ENCODE measurements at regions not wholly inside any gene's neighbourhood (a gene's known extent, or its start where the extent isn't known, plus 50 kb on each side); places are given as distances from the start of the nearest gene placed in this dataset.
"Not testable (repeated sequence)": the region's sequence is repeated elsewhere in the genome, so short reads cannot be mapped to it uniquely, and the experiment has no call there.

DNA sequence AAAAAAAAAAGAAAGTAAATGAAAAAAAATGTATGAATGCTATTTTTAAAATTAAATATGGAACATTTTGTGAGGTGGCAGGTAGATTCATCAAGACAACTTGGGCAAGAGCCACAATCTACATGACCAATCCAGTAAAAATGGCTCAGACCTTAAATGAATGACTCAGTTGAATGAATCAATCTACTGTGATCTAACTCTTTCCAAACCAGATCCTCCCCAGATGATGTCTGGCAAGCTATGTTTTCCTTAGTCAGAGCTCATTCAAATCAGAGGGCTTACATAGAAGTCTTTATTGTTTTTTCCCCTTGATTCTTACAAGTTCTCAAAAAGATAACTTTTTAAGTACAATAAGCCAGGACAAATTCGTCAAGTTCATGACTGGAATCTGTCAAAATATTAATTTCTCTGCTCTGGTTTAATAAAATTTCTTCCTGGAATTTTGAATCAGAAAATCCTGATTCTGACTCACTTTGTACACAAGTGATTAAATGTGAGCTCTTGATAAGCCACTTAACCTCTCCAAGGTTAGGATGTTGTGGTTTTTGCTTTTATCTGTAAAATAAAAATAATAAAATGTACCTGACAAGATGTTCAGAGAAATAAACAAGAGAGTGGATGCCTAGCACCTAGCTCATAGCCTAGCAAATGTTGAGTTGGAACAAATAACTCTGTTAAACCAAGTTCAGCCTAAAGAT lies 105.6 kb upstream of the SMIM31 start:
- TF ChIP-seq POLR2A (IDR thresholded peaks at IDR 0.05) (no peak), EP300 (IDR thresholded peaks at IDR 0.05) (no peak)
- H3K9me3 ChIP-seq, result no peaks in the 10 kb centered on the region
- H3K4me1 ChIP-seq, result no peaks in the 10 kb centered on the region
- DNase-seq (ENCODE audit: low spot score in 2 of 2), result no peak
- 51% methylated on average over 1 of the region's 1 CpG for WGBS
- no peaks in the 10 kb centered on the region for H3K27me3 ChIP-seq
- H3K27ac ChIP-seq, result no peak overlapping the region
- no peak overlapping the region for H3K4me3 ChIP-seq
- no peaks in the 10 kb centered on the region for H3K36me3 ChIP-seq

DNA sequence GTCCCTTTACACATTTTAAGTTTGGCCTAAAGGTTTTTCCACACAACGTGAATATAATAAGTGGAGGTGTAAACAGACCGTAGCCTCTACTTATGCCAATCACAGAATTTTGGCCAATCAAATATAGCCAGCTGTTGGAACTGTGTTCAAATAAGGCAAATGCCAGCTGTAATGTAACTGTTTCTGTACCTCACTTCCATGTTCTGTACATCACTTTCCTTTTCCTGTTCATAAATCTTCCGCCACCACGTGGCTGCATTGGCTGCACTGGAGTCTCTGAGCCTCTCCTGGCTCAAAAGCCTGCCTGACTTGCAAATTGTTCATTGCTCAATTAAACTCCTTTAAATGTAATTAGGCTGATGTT lies 105.1 kb upstream of the SMIM31 start:
- DNase-seq (ENCODE audit: low spot score in 2 of 2), result no peak
- H3K27ac ChIP-seq, result no peak overlapping the region
- 80% methylated on average over 4 of the region's 4 CpGs for WGBS

DNA sequence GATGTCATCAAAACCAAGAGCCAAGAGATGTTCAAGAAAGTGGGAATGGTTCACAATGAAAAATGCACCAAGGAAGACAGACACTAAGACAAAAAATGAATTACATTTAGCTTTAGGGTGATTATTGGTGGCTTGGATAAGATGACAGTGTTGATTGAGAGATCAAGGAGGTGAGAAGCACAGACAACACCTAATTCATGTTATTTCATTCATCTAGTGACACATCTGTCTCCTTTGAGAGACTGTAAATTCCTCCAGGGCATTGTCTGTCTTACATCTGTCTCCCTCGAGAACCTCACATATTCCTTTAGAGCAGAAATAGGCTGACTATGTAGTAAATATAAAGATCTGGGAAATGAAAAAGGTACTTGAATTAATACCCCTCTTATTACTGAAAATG lies 94.2 kb upstream of the SMIM31 start:
- no peak for DNase-seq (ENCODE audit: low spot score in 2 of 2)
- Histone ChIP-seq H3K27me3 (no peaks in the 10 kb centered on the region), H3K9me3 (no peaks in the 10 kb centered on the region), H3K36me3 (no peaks in the 10 kb centered on the region), H3K27ac (no peak overlapping the region), H3K4me3 (no peak overlapping the region), H3K4me1 (no peaks in the 10 kb centered on the region)
- TF ChIP-seq, protein P1, sequence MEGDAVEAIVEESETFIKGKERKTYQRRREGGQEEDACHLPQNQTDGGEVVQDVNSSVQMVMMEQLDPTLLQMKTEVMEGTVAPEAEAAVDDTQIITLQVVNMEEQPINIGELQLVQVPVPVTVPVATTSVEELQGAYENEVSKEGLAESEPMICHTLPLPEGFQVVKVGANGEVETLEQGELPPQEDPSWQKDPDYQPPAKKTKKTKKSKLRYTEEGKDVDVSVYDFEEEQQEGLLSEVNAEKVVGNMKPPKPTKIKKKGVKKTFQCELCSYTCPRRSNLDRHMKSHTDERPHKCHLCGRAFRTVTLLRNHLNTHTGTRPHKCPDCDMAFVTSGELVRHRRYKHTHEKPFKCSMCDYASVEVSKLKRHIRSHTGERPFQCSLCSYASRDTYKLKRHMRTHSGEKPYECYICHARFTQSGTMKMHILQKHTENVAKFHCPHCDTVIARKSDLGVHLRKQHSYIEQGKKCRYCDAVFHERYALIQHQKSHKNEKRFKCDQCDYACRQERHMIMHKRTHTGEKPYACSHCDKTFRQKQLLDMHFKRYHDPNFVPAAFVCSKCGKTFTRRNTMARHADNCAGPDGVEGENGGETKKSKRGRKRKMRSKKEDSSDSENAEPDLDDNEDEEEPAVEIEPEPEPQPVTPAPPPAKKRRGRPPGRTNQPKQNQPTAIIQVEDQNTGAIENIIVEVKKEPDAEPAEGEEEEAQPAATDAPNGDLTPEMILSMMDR (IDR thresholded peaks at IDR 0.05), result no peak
- TF ChIP-seq POLR2AphosphoS5 (IDR thresholded peaks at IDR 0.05), result no peak
- WGBS, result 43% methylated on average over 1 of the region's 1 CpG

More for the DNA sequence above, 105.1 kb upstream of the SMIM31 start:
- Histone ChIP-seq H3K36me3 (no peaks in the 10 kb centered on the region), H3K4me1 (no peaks in the 10 kb centered on the region), H3K4me3 (no peak overlapping the region), H3K27me3 (no peaks in the 10 kb centered on the region), H3K9me3 (no peaks in the 10 kb centered on the region)
- TF ChIP-seq, protein P1 (IDR thresholded peaks at IDR 0.05), result no peak
- no peak for TF ChIP-seq EP300 (IDR thresholded peaks at IDR 0.05)
- no peak for TF ChIP-seq POLR2AphosphoS5 (IDR thresholded peaks at IDR 0.05)
- TF ChIP-seq POLR2A (IDR thresholded peaks at IDR 0.05), result no peak

DNA sequence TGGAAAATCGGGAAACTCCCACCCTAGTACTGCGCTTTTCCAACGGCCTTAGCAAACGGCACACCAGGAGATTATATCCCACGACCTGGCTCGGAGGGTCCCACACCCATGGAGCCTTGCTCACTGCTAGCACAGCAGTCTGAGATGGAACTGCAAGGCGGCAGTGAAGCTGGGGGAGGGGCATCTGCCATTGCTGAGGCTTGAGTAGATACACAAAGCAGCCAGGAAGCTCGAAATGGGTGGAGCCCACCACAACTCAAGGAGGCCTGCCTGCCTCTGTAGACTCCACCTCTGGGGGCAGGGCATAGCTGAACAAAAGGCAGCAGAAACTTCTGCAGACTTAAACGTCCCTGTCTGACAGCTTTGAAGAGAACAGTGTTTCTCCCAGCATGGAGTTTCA lies 77.8 kb upstream of the SMIM31 start:
- H3K36me3 ChIP-seq; H3K4me1 ChIP-seq; H3K27ac ChIP-seq; DNase-seq (ENCODE audit: low spot score in 2 of 2); H3K9me3 ChIP-seq; H3K27me3 ChIP-seq; H3K4me3 ChIP-seq: not testable (repeated sequence)
- WGBS, result 88% methylated on average over 9 of the region's 9 CpGs

DNA sequence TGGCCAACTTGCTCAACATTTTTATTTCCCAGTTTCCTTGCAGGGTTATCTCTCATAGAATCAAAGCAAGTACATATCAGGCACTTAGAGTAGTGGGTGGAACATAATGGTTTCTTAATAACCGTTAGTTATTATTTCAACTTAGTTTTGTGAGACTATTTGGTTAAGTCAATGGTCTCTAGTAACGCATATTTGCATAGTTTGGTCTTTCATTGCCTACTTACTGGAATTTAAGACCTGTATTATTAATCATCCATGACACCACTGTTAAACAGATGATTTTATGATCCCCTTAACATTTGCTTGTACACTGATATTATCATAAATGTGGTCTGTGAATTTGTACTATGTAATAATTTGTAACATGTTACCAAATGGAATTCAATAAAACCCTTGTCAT lies 70.9 kb upstream of the SMIM31 start:
- H3K27me3 ChIP-seq, result no peaks in the 10 kb centered on the region
- no peaks in the 10 kb centered on the region for H3K36me3 ChIP-seq
- no peak for DNase-seq (ENCODE audit: low spot score in 2 of 2)
- no peaks in the 10 kb centered on the region for H3K9me3 ChIP-seq
- H3K27ac ChIP-seq, result no peak overlapping the region
- no peak overlapping the region for H3K4me3 ChIP-seq
- 83% methylated on average over 2 of the region's 2 CpGs for WGBS
- H3K4me1 ChIP-seq, result no peaks in the 10 kb centered on the region
- TF ChIP-seq, protein P1 (IDR thresholded peaks at IDR 0.05), result no peak
- TF ChIP-seq POLR2AphosphoS5 (IDR thresholded peaks at IDR 0.05), result no peak
- TF ChIP-seq POLR2A (IDR thresholded peaks at IDR 0.05), result no peak
- no peak for TF ChIP-seq EP300 (IDR thresholded peaks at IDR 0.05)

DNA sequence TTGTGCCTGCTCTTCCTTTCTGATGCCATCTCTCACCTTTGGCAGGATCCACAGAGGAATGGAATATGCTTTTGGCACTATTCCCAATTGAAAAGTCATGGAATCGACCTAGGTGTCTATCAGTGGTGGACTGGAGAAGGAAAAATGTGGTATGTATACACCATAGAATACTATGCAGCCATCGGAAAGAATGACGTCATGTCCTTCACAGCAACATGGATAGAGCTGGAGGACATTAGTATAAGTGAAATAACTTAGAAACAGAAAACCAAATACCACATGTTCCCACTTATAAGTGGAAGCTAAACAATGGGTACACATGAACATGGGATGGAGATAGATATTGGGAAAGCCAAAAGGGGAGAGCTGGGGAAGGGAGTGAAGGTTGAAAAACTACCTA lies 58.3 kb upstream of the SMIM31 start:
- no peak overlapping the region for H3K27ac ChIP-seq
- no peaks in the 10 kb centered on the region for H3K27me3 ChIP-seq
- 76% methylated on average over 3 of the region's 3 CpGs for WGBS
- H3K9me3 ChIP-seq, result no peaks in the 10 kb centered on the region
- TF ChIP-seq EP300 (IDR thresholded peaks at IDR 0.05), result no peak
- TF ChIP-seq POLR2A (IDR thresholded peaks at IDR 0.05), result no peak
- TF ChIP-seq, protein P1 (IDR thresholded peaks at IDR 0.05), result no peak
- no peak for TF ChIP-seq POLR2AphosphoS5 (IDR thresholded peaks at IDR 0.05)
- H3K4me1 ChIP-seq, result no peaks in the 10 kb centered on the region
- H3K36me3 ChIP-seq, result no peaks in the 10 kb centered on the region
- DNase-seq (ENCODE audit: low spot score in 2 of 2), result no peak
- no peak overlapping the region for H3K4me3 ChIP-seq

Data from suprapubic skin (tissue), 4 donors.